NCI-H345 (cell line): ENCODE measurements at regions not wholly inside any gene's neighbourhood (a gene's known extent, or its start where the extent isn't known, plus 50 kb on each side); places are given as distances from the start of the nearest gene placed in this dataset.

ENCODE experiments used
- DNase-seq: peaks from one replicate; lab custom pipeline; 2025; lab: John Stamatoyannopoulos, UW

DNA sequence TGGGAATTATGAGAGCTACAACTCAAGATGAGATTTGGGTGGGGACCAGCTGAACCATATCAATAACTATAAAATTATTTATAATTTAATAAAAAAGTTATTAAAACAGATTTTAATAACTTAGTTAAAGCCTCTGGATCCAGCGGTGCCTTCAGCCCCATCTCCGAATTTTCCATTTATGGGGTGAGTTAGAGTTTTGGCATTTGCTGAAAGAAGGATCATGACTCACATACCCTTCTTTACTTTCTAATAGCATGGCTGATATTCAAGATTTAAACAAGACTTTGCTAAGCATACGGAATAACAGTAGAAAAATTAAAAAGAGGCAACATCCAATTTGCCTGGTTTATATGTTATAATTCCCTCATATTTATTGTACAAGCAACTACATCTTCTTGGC, 94.5 kb downstream of the RDH14 start:
- DNase-seq = no peak

DNA sequence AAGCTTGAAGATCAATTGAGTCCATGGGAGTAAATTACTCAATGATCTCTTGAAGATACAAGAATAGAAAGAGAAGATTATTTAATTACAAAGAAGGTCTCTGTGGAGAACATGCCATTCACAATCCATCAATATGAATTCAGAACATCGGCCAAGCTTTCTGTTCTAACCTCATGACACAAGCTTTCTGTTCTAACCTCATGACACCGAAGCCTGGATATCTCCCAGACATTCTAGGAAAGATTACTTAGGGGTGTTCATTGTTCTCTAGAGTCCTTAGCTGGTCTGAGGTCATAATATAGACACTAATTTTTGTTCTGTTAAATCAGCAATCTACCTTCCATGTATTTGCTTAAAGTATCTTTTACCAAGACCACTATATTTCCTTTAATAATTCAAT, 95.5 kb downstream of the RDH14 start:
- no peak for DNase-seq

DNA sequence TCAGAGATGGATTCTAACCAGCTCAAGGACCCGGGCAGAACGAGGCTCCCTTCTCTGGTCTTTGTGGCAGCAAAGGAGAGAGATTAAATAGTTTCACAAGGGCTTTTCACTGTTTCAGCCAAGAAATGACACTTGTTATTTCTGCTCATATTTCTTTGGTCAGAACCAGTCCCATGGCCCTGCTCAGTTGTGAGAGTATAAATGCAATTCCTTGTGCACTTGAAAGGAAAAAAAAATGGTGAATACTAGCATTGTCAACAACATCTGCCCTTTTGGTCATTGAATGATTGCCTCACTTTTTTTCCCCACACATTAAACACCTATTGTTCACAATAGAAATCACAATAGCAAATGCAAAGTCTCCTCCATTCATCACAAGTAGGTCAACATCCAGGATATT, 104.4 kb downstream of the RDH14 start:
- no peak for DNase-seq

DNA sequence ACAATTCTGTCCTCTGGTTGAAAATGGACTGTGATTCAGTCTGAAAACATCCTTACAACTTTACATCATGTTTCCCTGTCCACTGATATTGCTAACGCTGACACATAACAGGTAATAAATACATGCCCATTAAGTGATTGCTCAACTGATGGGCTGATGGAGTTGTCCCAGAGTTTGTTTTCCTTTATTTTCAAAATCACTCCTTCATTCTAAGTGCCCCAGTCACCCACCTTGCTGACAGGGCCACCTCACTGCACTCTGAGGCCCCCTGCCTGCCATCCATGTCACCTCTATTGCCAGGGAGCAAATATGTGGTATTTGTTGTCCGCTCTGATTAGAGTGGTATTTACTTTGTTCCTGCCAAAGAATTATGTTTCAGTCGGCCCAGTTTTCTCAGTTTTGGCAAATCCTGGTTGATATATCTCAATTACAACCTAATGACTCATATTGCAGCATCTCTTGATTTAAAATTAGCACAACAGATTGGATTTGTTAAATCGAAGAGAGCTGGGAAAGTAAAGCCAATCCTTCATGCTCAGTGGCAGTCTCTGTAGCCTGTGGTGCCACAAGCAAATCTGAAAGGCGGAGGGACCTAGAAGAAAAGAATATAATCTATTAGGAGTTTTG, 105.1 kb downstream of the RDH14 start:
- no peak for DNase-seq

DNA sequence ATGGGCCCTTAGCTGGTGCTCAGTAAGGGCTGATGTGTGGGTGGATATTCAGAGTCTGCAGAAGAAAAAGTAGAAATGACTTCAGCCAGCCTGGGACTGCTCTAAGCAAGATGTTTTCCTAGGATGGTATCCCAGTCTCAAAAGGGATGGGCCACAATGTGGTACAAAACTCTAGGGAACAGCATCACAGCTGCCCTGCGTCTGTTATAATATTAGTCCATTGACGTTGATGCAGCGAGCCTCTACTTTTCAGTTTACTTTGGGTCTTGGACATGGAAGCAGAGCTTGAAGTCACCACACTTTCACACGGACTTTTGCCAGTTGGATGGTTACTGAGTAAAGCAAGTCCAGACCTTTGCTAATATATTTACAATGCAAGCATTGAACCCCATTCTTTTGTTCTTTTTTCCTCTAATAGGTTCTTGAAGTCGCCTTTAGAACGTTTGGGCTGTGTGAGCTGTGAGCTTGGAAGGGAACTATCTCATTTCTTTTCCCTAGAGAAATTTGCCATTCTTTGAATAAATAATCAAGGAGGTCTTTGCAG, 105.7 kb downstream of the RDH14 start:
- DNase-seq = no peak

DNA sequence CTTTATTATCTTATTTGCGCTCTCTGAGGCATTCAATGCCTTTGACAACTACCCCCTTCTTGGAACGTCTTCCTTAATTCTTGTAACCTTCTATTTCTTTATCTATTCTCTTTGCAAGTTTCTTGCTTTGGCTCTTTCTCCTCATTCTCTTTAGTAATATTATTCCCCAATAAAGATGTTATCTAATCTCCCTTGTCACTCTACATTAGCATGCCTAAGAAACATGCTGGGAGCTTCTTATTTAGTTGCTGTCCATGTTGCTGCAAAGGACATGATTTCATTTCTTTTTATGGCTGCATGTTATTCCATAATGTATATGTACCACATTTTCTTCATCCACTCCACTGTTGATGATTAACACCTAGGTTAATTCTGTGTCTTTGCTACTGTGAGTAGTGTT, 113.7 kb downstream of the RDH14 start:
- no peak for DNase-seq

DNA sequence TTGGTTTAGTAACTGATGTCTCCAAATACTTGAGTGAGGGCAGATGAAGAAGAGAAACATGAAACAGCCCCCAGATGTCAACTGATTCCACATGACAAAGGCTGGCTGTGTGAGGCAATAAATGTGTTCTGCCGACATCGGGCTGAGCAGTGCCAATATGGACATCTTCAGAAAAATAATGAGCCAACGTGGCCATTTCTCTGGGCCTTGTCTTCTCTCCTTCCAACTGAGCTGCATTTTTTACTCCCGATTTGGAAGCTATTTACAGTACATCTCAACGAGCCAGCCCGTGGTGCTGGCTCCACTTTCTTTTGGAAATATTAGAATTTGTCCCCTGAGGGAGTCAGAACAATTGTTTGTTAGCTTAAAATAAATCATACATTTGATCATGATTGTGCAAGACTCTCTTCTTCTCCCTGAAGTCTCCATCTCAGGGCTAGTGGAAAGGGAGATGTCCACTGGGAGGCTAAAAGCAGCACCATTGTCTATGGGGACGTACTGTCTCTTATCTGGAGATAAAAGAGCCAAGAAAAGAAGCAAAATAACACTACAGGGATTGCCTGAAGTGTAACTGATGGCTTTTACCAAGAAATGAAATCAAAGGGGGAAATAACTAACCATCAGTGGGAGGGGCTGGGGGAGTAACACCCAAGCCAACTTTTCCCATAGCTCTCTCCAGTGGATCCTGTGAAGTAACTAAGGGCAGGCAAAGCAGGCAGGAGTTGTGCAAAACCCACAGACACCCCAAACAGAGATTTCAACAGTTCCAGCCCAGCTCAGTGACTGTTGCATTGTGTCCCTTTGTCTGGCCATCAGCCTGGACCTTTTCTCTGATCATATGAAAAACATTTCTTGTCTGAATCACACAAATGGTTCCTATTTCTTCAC, 114.8 kb downstream of the RDH14 start:
- no peak for DNase-seq

DNA sequence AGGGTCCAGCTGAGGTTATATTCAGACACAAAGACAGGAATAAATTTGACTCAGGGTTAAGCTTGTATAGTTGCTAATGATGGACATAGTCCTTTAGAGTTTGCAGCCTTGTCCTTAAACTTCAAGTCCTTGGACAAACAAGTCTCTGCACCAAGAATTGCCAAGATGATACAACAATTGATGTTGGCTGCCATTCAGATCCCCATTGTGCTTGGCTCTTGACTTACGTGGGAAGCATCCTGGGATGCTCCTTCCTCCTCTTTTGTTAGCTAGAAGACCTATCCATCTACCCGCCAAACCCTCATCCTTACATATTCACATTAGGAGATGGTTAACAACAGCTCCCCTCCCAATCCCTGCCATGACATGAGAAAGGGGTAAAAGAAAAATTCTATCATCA, 115.6 kb downstream of the RDH14 start:
- no peak for DNase-seq

DNA sequence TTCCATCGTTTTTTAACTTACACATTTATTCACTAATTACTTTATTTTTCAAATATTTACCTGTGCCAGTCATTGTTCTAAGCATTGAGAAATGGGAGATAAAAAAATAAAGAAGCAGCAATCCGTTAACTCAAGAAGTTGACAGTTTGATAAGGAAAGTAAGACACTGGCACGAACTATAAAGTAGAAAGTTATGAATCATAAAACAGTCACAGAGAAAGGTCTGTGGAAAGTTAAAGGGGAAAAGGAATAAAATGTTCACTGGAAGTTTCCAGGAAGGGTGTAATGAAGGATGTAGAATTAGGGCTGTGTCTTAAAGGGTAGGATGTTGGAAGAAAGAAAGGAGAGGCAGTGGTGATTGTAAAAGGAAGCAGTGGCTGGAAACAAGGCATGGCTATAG, 118.9 kb downstream of the RDH14 start:
- DNase-seq = no peak

DNA sequence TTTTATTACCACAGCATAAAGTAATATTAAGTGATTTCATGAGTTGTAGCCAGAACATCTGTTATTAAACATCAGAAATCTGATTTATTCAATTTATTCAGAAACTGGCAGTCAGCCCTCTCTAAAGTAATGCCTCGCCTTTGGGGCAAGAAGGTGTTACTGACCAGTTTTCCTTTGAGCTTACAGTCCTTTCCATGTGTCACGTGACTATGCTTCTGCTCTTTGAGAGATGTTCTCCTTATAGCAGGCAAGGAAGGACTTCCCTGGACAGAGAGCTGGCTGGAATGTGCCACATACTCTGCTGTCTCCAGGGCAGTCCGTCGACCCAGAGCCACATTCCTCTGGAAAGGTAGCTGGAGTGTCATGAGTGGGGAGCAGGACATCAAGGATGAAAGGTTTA, 119.7 kb downstream of the RDH14 start:
- DNase-seq = no peak

DNA sequence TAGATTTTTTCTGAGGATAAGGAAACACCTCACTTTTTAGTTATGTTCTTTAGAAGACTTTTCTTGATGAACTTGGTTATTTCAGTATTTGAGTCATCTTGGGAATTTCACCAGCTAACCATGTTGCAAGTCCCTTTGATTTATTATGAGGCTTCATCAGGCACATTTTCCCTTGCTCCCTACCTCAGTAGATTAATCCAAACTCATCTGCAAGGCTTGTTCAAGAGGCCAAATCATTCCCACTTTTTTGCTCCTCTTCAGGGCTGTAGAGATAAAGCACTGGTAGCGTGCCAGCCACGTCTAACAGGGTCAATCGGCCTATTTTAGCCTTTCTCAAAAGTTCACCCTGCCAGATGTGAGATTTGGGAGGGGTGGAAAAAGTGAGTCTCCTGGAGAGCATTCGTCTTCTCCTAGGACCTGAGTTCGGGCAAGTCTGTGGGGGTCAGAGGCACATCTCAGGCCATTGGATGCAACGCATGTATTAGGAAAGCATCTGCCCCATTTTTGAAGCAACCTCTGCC, 120.3 kb downstream of the RDH14 start:
- no peak for DNase-seq

DNA sequence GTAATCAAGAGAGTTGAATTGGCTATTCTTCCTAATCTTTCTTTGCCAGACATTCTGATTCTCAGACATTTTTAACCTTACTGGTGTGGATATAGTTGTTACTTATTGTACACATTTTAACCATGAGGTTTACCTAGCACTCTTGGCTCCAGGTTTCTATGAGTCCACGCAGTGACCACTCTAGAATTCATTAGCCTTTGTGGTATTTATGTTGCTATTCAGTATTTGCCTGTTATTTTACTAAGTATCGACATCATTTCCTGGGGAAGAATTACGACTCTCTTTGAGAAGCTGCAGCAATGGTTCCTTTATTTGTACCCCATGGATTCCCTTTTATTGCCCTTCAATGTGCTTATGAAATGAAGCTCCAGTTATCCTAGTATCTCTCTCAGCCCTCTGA, 120.7 kb downstream of the RDH14 start:
- no peak for DNase-seq

DNA sequence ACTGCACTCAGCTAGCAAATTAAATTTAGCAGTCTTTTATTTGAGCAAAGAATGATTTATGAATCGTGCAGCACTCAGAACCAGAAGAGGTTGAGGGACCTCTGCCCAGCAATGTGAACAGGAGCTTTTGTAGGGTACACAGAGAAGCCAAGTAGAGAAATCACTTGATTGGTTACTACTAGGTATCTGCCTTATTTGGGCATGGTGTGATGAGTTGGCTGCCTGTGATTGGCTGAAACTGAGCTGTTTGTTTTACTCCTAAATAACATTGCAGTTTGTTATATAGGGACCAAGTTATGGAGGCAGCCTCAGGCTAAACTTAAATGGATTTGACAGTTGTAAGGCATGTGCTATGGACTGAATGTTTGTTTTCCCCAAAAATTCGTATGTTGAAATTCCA, 122.5 kb downstream of the RDH14 start:
- DNase-seq = no peak

DNA sequence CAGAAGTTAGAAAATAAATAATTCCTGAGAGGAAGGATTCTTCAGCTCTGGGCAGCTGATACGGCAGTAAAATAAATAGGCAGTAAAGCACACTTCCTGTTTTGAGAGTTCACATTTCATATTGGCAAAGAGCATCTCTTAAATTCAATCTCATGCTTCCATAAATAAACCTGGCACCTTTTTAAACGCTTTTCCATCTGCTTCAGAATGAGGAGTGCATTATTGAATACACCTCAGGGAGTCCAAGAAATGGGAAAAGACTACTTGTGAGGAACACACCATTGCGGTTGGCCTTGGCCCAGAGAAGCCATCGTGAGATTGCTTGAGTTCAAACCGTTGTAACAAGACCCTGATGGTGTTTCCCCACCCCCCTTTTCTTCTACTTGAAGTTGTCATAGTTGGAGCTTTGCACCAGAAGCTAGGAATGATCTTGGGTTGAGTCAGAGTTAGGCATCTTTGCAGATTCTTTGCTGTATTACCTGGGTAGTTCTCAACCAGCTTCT, 123.9 kb downstream of the RDH14 start:
- DNase-seq = no peak

DNA sequence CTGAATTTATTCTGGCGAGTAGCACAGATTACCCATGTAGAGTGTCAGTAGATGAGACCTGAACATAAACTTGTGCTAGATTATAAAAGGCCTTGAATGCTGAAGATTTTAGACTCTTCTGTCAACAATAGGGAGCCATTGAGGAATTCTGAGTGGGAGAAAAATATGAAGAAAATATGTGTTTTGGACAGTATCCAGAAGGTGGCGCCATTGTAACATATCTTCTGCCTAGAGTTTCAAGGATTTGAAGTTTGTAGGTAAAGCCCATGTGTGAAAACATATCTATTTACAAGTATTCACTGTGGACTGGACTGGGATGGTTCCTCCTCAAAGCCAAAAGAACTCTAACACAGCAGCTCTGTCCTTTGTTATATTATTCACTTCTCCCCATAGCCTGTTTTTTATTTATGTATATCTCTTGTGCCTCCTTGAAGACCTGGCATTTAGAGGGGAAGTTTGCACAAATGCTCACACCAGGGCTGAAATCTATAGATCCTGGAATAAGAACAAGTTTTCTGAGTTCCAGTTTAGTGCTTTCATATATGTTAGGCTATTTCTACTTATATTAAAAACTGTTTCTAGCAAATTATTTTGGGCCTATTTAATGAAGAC, 124.9 kb downstream of the RDH14 start:
- DNase-seq = peak; percentile 55

DNA sequence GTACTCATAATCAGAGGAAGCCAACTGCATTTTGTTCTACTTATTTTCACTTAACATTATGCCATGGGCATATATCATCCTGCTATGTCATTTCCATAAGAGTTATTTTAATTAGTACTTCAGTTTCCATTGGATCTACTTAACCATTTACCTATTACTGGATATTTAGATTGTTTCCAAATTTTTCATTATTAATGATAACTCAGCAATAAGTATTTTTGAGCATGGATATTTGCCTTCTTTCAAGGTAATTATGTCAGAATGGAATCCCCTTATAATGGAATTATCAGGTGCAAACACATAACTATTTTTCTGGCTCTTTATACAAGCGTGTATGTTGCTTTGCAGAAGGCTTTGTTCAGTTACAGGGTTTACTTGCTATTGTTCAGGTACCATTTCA, 126.6 kb downstream of the RDH14 start:
- DNase-seq = no peak

DNA sequence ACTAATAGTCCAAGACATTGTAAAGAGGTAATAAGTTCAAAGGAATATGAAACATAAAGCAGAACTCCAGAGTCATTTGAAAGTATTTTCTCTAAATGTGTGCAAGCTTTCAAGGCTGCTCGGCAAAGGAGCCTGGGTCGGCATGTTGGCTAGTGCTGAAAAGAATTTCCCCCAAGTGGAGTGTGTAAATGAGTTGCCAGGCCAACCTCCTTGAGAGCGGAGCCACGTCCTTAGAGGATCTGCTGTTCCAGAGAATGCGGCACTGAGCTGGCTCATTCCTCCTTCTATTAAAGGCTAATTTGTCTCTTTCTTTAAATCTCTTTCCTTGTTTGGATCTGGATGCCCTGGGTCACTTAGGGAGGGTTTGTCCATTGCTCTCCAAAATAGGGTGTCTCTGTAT, 127.5 kb downstream of the RDH14 start:
- DNase-seq = no peak

DNA sequence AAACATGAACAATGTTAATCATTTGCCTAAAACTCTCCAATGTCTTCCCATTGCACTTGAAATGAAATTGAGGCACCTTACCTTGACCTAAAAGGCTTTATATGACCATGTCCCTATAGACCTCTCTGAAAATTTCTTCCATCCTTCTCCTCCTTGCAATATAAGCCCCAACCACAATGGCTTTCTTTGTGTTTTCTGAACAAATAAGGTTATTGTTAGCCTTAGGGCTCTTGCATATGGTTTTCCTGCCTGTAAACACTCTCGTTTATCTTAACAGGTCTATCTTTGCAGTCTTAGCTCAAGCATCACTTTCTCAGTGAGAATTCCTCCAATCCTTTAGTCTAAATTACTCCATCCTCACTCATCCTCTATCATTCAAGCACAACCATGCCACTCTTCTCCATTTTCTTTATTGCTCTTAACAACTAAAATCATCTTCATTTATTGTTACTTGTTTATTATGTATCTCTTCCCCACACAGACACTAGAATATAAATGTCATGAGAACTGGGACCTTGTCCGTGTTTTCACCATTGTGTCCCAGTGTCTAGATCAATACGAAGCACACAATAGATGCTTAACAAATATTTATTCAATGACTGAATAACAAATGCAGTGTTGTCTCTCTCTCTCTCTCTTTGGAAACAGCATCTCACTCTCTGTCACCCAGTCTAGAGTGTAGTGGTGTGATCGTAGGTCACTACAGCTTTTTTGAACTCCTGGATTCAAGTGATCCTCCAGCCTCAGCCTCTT, 129.3 kb downstream of the RDH14 start:
- DNase-seq = peak; percentile 21

DNA sequence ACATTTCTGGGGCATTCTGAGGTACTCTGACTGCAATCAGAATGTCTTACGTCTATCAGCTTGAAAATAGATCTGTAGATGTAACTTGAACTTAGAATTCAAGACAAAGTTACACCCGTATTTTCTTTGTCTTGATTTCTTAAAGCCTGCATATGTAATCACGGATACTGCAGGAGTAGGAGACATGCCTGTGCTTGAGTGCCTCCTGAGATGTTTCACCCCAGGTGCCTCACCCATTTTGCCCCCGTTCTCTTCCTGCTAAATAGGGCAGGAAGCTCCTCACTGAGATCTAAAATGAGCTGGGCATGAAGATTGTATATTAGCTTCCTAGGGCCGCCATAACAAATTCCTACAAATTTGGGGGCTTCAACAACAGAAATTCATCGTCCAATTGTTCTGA, 131.9 kb downstream of the RDH14 start:
- no peak for DNase-seq

DNA sequence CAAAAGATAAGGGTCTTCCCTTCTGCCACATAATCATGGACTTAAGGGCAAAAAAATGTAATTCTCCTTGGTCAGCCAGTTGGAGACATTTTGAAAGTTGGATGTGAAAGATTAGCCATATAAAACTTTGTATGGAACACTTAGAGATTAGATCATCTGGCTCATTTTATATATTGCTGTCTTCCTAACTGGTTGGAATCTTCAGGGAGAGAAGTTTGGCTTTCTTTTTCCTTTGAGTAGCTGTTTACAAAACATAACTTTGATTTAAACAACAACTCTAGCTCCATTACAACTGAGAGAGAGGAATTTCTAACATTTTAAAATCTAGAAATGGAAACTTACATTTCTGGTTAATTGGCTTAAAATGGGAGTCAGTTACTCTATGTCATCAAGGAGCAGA, 132.7 kb downstream of the RDH14 start:
- no peak for DNase-seq

DNA sequence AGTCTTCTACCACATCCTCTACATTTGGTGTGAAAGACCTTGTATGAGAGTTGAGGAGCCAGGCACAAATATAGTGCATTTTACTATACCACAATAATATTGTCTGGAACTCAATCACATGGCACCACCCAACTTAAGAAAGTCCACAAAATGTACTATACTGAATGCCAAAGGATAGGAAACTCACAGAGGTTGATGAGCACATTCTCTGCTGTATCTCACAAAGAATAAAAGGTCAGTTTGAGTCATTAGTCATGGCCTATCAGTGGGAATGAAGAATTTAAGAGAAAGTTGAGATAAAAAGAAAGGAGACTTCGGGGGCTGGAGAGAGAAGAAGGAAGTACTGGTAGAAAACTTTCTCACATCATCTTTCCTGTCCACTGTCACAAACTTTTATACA, 134.3 kb downstream of the RDH14 start:
- DNase-seq = no peak

DNA sequence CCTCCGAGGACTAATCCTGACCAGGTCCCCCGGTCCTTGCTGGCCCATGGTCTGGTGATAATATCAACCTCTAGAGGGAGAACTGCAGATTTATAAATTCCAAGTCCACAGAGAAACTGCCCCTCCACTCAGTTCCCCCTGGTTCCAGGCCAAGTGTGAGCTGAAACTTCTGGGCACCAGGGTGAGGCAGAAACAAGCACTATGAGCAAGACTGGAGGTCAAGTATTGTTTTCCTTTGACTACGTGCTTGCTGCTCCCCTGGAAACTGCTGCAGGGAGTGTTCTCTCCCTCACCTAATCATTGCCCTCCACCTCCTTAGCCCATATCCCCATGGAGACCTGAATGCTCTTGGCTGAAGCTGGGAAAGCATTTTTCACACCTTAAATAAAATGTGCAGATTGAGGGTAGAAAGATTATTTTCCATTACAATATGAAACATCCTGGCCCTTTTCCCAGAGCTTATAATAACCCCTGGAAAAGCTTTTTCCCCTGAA, 135.2 kb downstream of the RDH14 start:
- no peak for DNase-seq
